ENCODE measurements at regions not wholly inside any gene's neighbourhood (a gene's known extent, or its start where the extent isn't known, plus 50 kb on each side); places are given as distances from the start of the nearest gene placed in this dataset.

DNA sequence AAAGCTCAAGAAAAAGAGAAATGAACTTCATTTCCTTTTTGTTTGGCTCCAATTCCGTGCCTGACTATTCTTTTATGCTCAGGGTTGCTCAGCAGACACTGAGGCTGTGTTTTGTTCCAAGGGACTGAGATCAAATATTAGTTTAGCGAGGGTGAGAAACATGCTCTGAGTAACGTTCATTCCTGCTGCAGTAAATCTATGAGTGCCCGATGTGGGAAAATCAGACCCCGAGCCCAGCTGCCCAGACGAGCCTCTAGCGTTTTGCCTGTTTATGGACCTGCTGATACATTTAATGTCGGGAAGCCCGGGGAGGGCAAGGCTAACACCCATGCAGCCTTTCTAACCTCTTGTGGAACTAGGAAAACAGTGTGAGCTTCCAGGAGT lies 119.2 kb downstream of the VAPA start:
- H3K4me1 ChIP-seq (ENCODE audit: insufficient read depth, low read length) = peaks cover 13% of the 10 kb centered on the region
- no peak overlapping the region for H3K4me2 ChIP-seq (ENCODE audit: insufficient read depth, low read length)
- no peaks in the 10 kb centered on the region for H3K79me2 ChIP-seq (ENCODE audit: insufficient read depth, low read length)
- H3K27ac ChIP-seq (ENCODE audit: low read depth, low read length) = no peak overlapping the region
- TF ChIP-seq, protein P1, sequence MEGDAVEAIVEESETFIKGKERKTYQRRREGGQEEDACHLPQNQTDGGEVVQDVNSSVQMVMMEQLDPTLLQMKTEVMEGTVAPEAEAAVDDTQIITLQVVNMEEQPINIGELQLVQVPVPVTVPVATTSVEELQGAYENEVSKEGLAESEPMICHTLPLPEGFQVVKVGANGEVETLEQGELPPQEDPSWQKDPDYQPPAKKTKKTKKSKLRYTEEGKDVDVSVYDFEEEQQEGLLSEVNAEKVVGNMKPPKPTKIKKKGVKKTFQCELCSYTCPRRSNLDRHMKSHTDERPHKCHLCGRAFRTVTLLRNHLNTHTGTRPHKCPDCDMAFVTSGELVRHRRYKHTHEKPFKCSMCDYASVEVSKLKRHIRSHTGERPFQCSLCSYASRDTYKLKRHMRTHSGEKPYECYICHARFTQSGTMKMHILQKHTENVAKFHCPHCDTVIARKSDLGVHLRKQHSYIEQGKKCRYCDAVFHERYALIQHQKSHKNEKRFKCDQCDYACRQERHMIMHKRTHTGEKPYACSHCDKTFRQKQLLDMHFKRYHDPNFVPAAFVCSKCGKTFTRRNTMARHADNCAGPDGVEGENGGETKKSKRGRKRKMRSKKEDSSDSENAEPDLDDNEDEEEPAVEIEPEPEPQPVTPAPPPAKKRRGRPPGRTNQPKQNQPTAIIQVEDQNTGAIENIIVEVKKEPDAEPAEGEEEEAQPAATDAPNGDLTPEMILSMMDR (IDR thresholded peaks at IDR 0.05; ENCODE audit: extremely low read depth, low read depth, low read length) = no peak
- H3K4me3 ChIP-seq (ENCODE audit: insufficient read depth, low read length) = no peak overlapping the region
- no peaks in the 10 kb centered on the region for H3K36me3 ChIP-seq (ENCODE audit: insufficient read depth, low read length)
- H3K27me3 ChIP-seq (ENCODE audit: insufficient read depth, low read length) = no peaks in the 10 kb centered on the region
- no peaks in the 10 kb centered on the region for H3K9me3 ChIP-seq (ENCODE audit: low read depth, low read length)
- H2AFZ ChIP-seq (ENCODE audit: low read length) = no peak overlapping the region
- H4K20me1 ChIP-seq (ENCODE audit: insufficient read depth, low read length) = no peaks in the 10 kb centered on the region
- no peak for DNase-seq (ENCODE audit: insufficient read length, low spot score, missing footprints)

DNA sequence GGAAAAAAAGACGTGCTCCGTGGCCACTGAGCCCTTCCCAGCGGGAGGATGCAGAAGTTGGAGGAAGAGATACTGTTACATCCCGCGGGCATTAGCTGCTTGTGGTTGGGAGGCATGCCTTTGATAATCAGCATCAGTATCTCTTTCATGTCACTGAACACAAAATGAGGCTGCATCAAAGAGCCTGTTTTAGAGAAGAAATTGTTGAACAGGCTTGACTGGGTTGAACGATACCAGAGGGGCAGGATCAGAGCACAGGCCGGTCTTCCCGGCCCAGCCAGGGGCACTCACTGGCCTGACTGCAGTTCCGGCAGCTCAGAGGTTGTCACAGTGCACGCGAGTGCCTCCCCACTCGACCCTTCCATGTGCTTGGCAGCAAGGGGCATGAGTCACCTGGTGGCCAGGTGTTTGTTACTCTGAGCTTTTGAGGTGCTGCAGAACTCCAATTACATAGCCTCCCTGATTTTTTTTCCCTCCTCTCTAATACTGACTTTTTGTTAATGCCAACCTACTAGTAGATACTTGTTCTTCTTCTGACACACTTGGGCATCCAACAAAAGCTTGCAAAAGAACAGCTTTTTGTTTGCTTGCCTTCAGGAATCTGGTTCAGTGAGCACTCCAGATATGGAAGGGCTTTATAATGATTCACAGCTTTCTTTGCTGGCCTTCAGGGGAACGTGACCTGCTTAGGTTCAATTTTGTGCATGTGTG lies 121.6 kb downstream of the VAPA start:
- Histone ChIP-seq H3K27ac (ENCODE audit: low read depth, low read length) (no peak overlapping the region), H3K4me2 (ENCODE audit: insufficient read depth, low read length) (peak overlapping the region; percentile 8), H3K9me3 (ENCODE audit: low read depth, low read length) (no peaks in the 10 kb centered on the region), H3K79me2 (ENCODE audit: insufficient read depth, low read length) (no peaks in the 10 kb centered on the region), H4K20me1 (ENCODE audit: insufficient read depth, low read length) (no peaks in the 10 kb centered on the region), H2AFZ (ENCODE audit: low read length) (no peak overlapping the region), H3K4me3 (ENCODE audit: insufficient read depth, low read length) (no peak overlapping the region), H3K4me1 (ENCODE audit: insufficient read depth, low read length) (peaks cover 14% of the 10 kb centered on the region), H3K27me3 (ENCODE audit: insufficient read depth, low read length) (no peaks in the 10 kb centered on the region), H3K36me3 (ENCODE audit: insufficient read depth, low read length) (no peaks in the 10 kb centered on the region)
- TF ChIP-seq, protein P1 (IDR thresholded peaks at IDR 0.05; ENCODE audit: extremely low read depth, low read depth, low read length) = no peak
- DNase-seq (ENCODE audit: insufficient read length, low spot score, missing footprints) = peak; percentile 86

DNA sequence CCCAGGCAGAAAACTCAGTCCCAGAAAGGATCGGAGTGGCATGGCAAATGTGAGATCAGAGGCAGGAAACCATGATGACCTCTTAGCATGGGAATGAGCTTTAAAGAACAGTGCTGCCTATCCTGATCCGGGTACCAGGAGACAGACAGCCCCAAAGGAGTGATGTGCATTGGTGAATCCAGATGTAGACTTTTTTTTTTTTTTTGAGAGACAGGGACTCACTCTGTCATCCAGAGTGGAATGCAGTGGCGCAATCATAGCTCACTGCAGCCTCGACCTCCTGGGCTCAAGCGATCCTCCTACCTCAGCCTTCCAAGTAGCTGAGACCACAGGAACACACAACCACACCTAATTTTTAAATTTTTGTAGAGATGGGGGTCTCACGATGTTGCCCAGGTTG lies 122.7 kb downstream of the VAPA start:
- Histone ChIP-seq H3K4me3 (ENCODE audit: insufficient read depth, low read length) (peak overlapping the region; percentile 6), H3K36me3 (ENCODE audit: insufficient read depth, low read length) (no peaks in the 10 kb centered on the region), H2AFZ (ENCODE audit: low read length) (peak overlapping the region; percentile 13), H4K20me1 (ENCODE audit: insufficient read depth, low read length) (no peaks in the 10 kb centered on the region), H3K79me2 (ENCODE audit: insufficient read depth, low read length) (no peaks in the 10 kb centered on the region), H3K9me3 (ENCODE audit: low read depth, low read length) (no peaks in the 10 kb centered on the region), H3K27ac (ENCODE audit: low read depth, low read length) (no peak overlapping the region), H3K27me3 (ENCODE audit: insufficient read depth, low read length) (no peaks in the 10 kb centered on the region), H3K4me2 (ENCODE audit: insufficient read depth, low read length) (peak overlapping the region; percentile 18), H3K4me1 (ENCODE audit: insufficient read depth, low read length) (peaks cover 22% of the 10 kb centered on the region)
- peak; percentile 80 for DNase-seq (ENCODE audit: insufficient read length, low spot score, missing footprints)
- TF ChIP-seq, protein P1 (IDR thresholded peaks at IDR 0.05; ENCODE audit: extremely low read depth, low read depth, low read length) = no peak

DNA sequence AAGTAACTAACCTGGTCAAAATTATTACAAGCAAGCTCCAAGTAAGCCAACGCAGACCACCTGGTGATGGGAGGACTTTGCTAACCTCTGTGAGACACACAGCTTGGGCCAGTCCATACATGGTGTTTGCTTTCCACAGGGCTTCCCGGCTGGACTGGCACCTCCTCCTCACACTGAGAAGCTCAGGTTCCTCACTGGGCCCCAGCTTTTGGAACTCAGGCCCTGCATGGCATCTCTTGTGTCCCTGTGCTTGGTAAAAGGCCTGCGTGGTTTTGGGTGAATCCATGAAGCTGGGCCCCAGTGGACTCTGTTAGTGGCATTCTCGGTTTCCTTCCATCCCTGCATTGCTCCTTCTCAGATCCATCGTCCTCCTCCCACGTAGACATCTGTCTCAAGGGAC lies 123.4 kb downstream of the VAPA start:
- Histone ChIP-seq H4K20me1 (ENCODE audit: insufficient read depth, low read length) (no peaks in the 10 kb centered on the region), H3K27ac (ENCODE audit: low read depth, low read length) (no peak overlapping the region)
- TF ChIP-seq, protein P1 (IDR thresholded peaks at IDR 0.05; ENCODE audit: extremely low read depth, low read depth, low read length) = no peak

More for the DNA sequence above, 123.4 kb downstream of the VAPA start:
- Histone ChIP-seq H3K4me3 (ENCODE audit: insufficient read depth, low read length) (no peak overlapping the region), H3K4me2 (ENCODE audit: insufficient read depth, low read length) (no peak overlapping the region), H3K79me2 (ENCODE audit: insufficient read depth, low read length) (no peaks in the 10 kb centered on the region), H3K36me3 (ENCODE audit: insufficient read depth, low read length) (no peaks in the 10 kb centered on the region), H2AFZ (ENCODE audit: low read length) (no peak overlapping the region), H3K27me3 (ENCODE audit: insufficient read depth, low read length) (no peaks in the 10 kb centered on the region), H3K9me3 (ENCODE audit: low read depth, low read length) (no peaks in the 10 kb centered on the region), H3K4me1 (ENCODE audit: insufficient read depth, low read length) (peaks cover 22% of the 10 kb centered on the region)
- DNase-seq (ENCODE audit: insufficient read length, low spot score, missing footprints) = no peak

Data from osteoblast (primary cell).